ENCODE measurements at regions not wholly inside any gene's neighbourhood (a gene's known extent, or its start where the extent isn't known, plus 50 kb on each side); places are given as distances from the start of the nearest gene placed in this dataset.

DNA sequence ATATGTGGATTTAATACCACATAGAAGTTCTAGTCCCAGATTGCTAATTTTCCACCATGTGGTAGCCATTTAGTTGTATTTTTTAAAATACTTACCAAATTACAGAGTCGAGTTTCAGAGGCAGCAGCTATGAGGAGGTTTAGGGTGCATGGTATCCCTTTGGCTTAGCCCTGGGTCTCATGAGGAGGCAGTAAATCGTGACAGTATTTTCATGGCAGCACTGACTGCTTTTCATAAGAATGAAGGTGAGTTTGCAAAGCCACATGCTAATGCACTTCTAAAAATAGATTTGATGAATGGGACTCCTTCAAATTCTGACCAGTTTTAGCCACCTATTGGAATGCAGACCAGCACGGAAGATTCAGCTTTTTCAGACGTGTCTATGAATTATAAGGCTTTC is 114.0 kb upstream of the FRG1 start:
- Histone ChIP-seq H3K36me3 (ENCODE audit: control insufficient read depth in 2 of 2, insufficient read depth in 2 of 2, low read length in 1 of 2) (no peaks in the 10 kb centered on the region), H3K4me1 (ENCODE audit: control insufficient read depth in 2 of 2, insufficient read depth in 2 of 2, low read length in 1 of 2) (no peaks in the 10 kb centered on the region), H3K27me3 (ENCODE audit: control insufficient read depth in 1 of 2, insufficient read depth in 2 of 2, low read length in 2 of 2) (no peaks in the 10 kb centered on the region), H3K4me3 (ENCODE audit: low read depth in 1 of 2, low read length in 2 of 2) (no peak overlapping the region), H3K27ac (ENCODE audit: low read depth in 2 of 2, low read length in 1 of 2) (no peak overlapping the region), H3K9me3 (ENCODE audit: control insufficient read depth in 2 of 2, insufficient read depth in 1 of 2, low read depth in 1 of 2, low read length in 1 of 2) (peaks cover 0 to 8% of the 10 kb centered on the region in 2 donors)
- 52 to 55% methylated on average over 4 of the region's 4 CpGs for WGBS, 2 donors

DNA sequence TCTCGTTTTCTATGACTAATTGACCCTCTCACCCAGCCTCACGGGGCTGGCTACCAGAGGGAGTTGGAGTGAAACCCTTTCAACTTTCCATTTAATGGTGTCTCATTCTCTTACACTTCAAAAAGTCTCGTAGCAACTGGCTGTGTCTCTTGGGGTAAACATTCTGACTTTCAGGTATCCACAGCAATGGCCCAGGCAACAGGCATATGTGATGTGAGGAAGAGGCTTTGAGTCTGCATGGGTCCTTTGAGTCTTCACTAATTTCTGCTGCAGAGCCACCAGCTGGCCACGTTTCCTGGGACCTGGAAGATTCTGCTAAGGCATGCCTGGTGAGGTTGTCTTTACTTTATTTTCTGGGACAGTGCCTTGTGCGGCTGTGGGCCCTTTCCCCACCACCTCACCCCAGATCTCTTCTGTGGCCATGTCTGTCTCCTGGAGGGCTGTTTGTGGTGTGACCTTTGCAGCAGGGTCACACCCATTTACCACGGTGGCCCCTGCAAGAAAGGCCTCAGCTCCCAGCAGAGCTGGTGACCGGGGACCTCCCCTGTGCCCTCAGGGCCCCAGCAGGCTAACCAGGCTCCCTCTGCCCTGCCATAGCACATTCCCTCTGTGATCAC is 112.5 kb upstream of the FRG1 start:
- peaks cover 0 to 6% of the 10 kb centered on the region in 2 donors for H3K9me3 ChIP-seq (ENCODE audit: control insufficient read depth in 2 of 2, insufficient read depth in 1 of 2, low read depth in 1 of 2, low read length in 1 of 2)
- no peaks in the 10 kb centered on the region for H3K4me1 ChIP-seq (ENCODE audit: control insufficient read depth in 2 of 2, insufficient read depth in 2 of 2, low read length in 1 of 2)
- no peaks in the 10 kb centered on the region for H3K36me3 ChIP-seq (ENCODE audit: control insufficient read depth in 2 of 2, insufficient read depth in 2 of 2, low read length in 1 of 2)
- H3K4me3 ChIP-seq (ENCODE audit: low read depth in 1 of 2, low read length in 2 of 2): no peak overlapping the region
- WGBS, 2 donors: 60 to 61% methylated on average over 6 to 7 of the region's 7 CpGs
- H3K27ac ChIP-seq (ENCODE audit: low read depth in 2 of 2, low read length in 1 of 2): no peak overlapping the region
- H3K27me3 ChIP-seq (ENCODE audit: control insufficient read depth in 1 of 2, insufficient read depth in 2 of 2, low read length in 2 of 2): no peaks in the 10 kb centered on the region

DNA sequence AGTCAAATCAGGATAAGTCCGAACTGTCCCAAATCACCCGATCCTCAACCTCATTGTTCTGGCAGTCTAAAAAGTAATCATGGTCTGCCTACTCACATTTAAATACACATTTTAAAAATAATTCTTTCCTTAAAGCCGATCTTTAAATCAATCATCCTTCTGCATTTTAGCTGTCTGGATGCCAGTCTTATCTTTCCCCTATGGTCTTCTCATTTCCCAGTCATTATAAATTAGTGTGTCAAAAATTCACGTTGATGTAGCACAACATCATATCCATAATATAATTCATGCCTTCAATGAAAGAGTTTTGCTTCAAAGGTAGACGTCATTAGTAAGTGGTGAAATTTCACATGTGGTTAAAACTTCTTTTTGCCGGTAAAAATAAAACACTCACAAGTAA is 108.1 kb upstream of the FRG1 start:
- no peaks in the 10 kb centered on the region for H3K36me3 ChIP-seq (ENCODE audit: control insufficient read depth in 2 of 2, insufficient read depth in 2 of 2, low read length in 1 of 2)
- H3K4me3 ChIP-seq (ENCODE audit: low read depth in 1 of 2, low read length in 2 of 2): no peak overlapping the region
- 84 to 86% methylated on average over 6 of the region's 6 CpGs for WGBS, 2 donors
- no peaks in the 10 kb centered on the region for H3K27me3 ChIP-seq (ENCODE audit: control insufficient read depth in 1 of 2, insufficient read depth in 2 of 2, low read length in 2 of 2)
- no peak overlapping the region for H3K27ac ChIP-seq (ENCODE audit: low read depth in 2 of 2, low read length in 1 of 2)
- H3K9me3 ChIP-seq (ENCODE audit: control insufficient read depth in 2 of 2, insufficient read depth in 1 of 2, low read depth in 1 of 2, low read length in 1 of 2): peaks cover 0 to 6% of the 10 kb centered on the region in 2 donors
- H3K4me1 ChIP-seq (ENCODE audit: control insufficient read depth in 2 of 2, insufficient read depth in 2 of 2, low read length in 1 of 2): no peaks in the 10 kb centered on the region

DNA sequence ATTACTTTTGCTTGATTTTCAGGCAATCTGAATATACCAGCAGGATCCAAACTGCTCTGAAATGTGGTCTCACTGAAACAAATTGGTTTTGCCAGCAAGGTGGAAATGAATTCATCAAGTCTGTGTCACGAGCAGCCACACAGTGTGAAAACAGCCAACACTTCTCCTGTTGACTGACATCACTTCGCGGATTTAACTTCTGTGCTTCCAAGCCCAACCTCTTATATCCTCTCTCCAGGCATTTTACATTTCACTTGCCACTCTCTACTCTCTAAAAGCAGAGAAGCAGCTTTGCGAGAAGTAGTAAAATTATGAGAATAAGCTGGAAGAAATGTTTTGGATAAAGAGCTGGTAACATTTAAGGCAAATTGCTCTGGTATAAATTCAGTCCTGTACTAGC is 106.1 kb upstream of the FRG1 start:
- Histone ChIP-seq H3K36me3 (ENCODE audit: control insufficient read depth in 2 of 2, insufficient read depth in 2 of 2, low read length in 1 of 2) (no peaks in the 10 kb centered on the region), H3K27ac (ENCODE audit: low read depth in 2 of 2, low read length in 1 of 2) (no peak overlapping the region), H3K4me1 (ENCODE audit: control insufficient read depth in 2 of 2, insufficient read depth in 2 of 2, low read length in 1 of 2) (no peaks in the 10 kb centered on the region), H3K27me3 (ENCODE audit: control insufficient read depth in 1 of 2, insufficient read depth in 2 of 2, low read length in 2 of 2) (no peaks in the 10 kb centered on the region), H3K9me3 (ENCODE audit: control insufficient read depth in 2 of 2, insufficient read depth in 1 of 2, low read depth in 1 of 2, low read length in 1 of 2) (no peaks in the 10 kb centered on the region), H3K4me3 (ENCODE audit: low read depth in 1 of 2, low read length in 2 of 2) (no peak overlapping the region)
- WGBS, 2 donors: 74 to 82% methylated on average over 4 of the region's 4 CpGs

DNA sequence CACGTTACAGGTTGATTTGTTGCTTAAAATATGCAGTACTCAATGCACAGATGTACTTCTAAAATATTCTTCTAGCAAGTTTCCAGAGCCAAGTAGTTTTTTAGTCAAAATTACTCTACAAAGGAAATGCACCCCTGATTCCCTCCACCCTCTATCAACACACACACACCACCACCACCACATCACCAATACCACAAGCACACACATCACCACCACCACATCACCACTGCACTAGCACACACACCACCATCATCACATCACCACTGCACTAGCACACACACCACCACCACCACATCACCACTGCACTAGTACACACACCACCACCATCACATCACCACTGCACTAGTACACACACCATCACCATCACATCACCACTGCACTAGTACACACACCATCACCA is 105.2 kb upstream of the FRG1 start:
- Histone ChIP-seq H3K4me3 (ENCODE audit: low read depth in 1 of 2, low read length in 2 of 2) (no peak overlapping the region), H3K27ac (ENCODE audit: low read depth in 2 of 2, low read length in 1 of 2) (no peak overlapping the region), H3K36me3 (ENCODE audit: control insufficient read depth in 2 of 2, insufficient read depth in 2 of 2, low read length in 1 of 2) (no peaks in the 10 kb centered on the region), H3K27me3 (ENCODE audit: control insufficient read depth in 1 of 2, insufficient read depth in 2 of 2, low read length in 2 of 2) (no peaks in the 10 kb centered on the region), H3K4me1 (ENCODE audit: control insufficient read depth in 2 of 2, insufficient read depth in 2 of 2, low read length in 1 of 2) (no peaks in the 10 kb centered on the region), H3K9me3 (ENCODE audit: control insufficient read depth in 2 of 2, insufficient read depth in 1 of 2, low read depth in 1 of 2, low read length in 1 of 2) (no peaks in the 10 kb centered on the region)
- 56 to 62% methylated on average over 1 of the region's 1 CpG for WGBS, 2 donors

DNA sequence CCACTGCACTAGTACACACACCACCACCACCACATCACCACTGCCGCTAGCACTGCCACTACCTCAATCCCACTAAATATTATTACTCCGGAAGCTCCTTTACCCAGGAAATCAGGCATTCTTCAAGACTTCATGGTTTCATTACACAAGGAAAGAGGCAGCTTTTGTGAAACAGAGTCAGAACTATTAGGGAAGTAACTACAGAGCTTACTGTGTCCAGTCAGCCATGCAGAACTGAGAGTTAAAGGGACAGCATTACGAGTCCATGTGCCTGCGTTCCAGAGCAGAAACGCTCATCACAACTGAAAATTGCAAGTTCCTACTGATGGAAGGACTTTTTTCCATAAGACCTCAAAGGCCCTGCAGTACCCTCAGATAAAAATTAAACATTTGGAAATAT is 103.2 kb upstream of the FRG1 start:
- 71 to 74% methylated on average over 5 of the region's 5 CpGs for WGBS, 2 donors
- Histone ChIP-seq H3K4me1 (ENCODE audit: control insufficient read depth in 2 of 2, insufficient read depth in 2 of 2, low read length in 1 of 2) (no peaks in the 10 kb centered on the region), H3K9me3 (ENCODE audit: control insufficient read depth in 2 of 2, insufficient read depth in 1 of 2, low read depth in 1 of 2, low read length in 1 of 2) (no peaks in the 10 kb centered on the region)

GRCh38 chr4:189838821-189839497 is 101.7 kb upstream of the FRG1 start:
- 60 to 66% methylated on average over 16 of the region's 16 CpGs for WGBS, 2 donors
- Histone ChIP-seq H3K27ac (ENCODE audit: low read depth in 2 of 2, low read length in 1 of 2) (no peak overlapping the region), H3K4me1 (ENCODE audit: control insufficient read depth in 2 of 2, insufficient read depth in 2 of 2, low read length in 1 of 2) (no peaks in the 10 kb centered on the region), H3K36me3 (ENCODE audit: control insufficient read depth in 2 of 2, insufficient read depth in 2 of 2, low read length in 1 of 2) (no peaks in the 10 kb centered on the region), H3K4me3 (ENCODE audit: low read depth in 1 of 2, low read length in 2 of 2) (no peak overlapping the region), H3K27me3 (ENCODE audit: control insufficient read depth in 1 of 2, insufficient read depth in 2 of 2, low read length in 2 of 2) (no peaks in the 10 kb centered on the region), H3K9me3 (ENCODE audit: control insufficient read depth in 2 of 2, insufficient read depth in 1 of 2, low read depth in 1 of 2, low read length in 1 of 2) (no peaks in the 10 kb centered on the region)

More for the DNA sequence above, 103.2 kb upstream of the FRG1 start:
- H3K27ac ChIP-seq (ENCODE audit: low read depth in 2 of 2, low read length in 1 of 2): no peak overlapping the region
- H3K36me3 ChIP-seq (ENCODE audit: control insufficient read depth in 2 of 2, insufficient read depth in 2 of 2, low read length in 1 of 2): no peaks in the 10 kb centered on the region
- H3K4me3 ChIP-seq (ENCODE audit: low read depth in 1 of 2, low read length in 2 of 2): no peak overlapping the region
- H3K27me3 ChIP-seq (ENCODE audit: control insufficient read depth in 1 of 2, insufficient read depth in 2 of 2, low read length in 2 of 2): no peaks in the 10 kb centered on the region

DNA sequence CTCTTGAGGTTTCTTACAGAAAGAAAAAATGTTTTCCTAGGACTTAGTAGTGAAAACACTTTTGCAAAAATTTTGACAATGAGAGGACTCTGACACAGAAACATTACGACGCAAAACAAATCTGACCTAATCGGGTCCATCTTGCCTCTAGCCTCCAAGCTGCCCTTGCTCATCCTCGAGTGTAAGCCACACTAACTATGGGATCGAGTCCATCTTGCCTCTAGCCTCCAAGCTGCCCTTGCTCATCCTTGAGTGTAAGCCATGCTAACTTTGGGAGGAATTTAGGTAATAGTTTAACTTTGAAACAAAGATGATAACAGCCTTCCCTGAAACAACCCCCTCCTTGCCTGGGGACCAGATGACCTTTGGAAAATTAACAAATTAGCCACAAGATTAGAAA is 100.3 kb upstream of the FRG1 start:
- Histone ChIP-seq H3K27ac (ENCODE audit: low read depth in 2 of 2, low read length in 1 of 2) (no peak overlapping the region), H3K27me3 (ENCODE audit: control insufficient read depth in 1 of 2, insufficient read depth in 2 of 2, low read length in 2 of 2) (no peaks in the 10 kb centered on the region), H3K36me3 (ENCODE audit: control insufficient read depth in 2 of 2, insufficient read depth in 2 of 2, low read length in 1 of 2) (no peaks in the 10 kb centered on the region), H3K4me3 (ENCODE audit: low read depth in 1 of 2, low read length in 2 of 2) (no peak overlapping the region), H3K4me1 (ENCODE audit: control insufficient read depth in 2 of 2, insufficient read depth in 2 of 2, low read length in 1 of 2) (no peaks in the 10 kb centered on the region), H3K9me3 (ENCODE audit: control insufficient read depth in 2 of 2, insufficient read depth in 1 of 2, low read depth in 1 of 2, low read length in 1 of 2) (no peaks in the 10 kb centered on the region)
- WGBS, 2 donors: 77 to 83% methylated on average over 5 of the region's 5 CpGs

- Histone ChIP-seq H3K27ac (ENCODE audit: low read depth in 2 of 2, low read length in 1 of 2) (no peak overlapping the region), H3K27me3 (ENCODE audit: control insufficient read depth in 1 of 2, insufficient read depth in 2 of 2, low read length in 2 of 2) (no peaks in the 10 kb centered on the region), H3K36me3 (ENCODE audit: control insufficient read depth in 2 of 2, insufficient read depth in 2 of 2, low read length in 1 of 2) (no peaks in the 10 kb centered on the region), H3K9me3 (ENCODE audit: control insufficient read depth in 2 of 2, insufficient read depth in 1 of 2, low read depth in 1 of 2, low read length in 1 of 2) (peaks cover 0 to 10% of the 10 kb centered on the region in 2 donors), H3K4me3 (ENCODE audit: low read depth in 1 of 2, low read length in 2 of 2) (no peak overlapping the region), H3K4me1 (ENCODE audit: control insufficient read depth in 2 of 2, insufficient read depth in 2 of 2, low read length in 1 of 2) (no peaks in the 10 kb centered on the region)
- 49 to 65% methylated on average over 10 of the region's 10 CpGs for WGBS, 2 donors
Measured at GRCh38 chr4:189843413-189844009, 97.2 kb upstream of the FRG1 start.

Data from esophagus (tissue), 2 donors.